GM23248 (cell line): ENCODE measurements at regions not wholly inside any gene's neighbourhood (a gene's known extent, or its start where the extent isn't known, plus 50 kb on each side); places are given as distances from the start of the nearest gene placed in this dataset.

Source experiments
- EZH2 ChIP-seq: fragments of 200-600 bp; sonication (generic); IDR thresholded peaks from 2 replicates; pipeline ENCODE4 v1.6.1; 2018; ENCODE audit warnings: antibody characterized with exemption, mild to moderate bottlenecking; ENCODE audit not compliant: insufficient read depth, poor library complexity, severe bottlenecking
- EZH2phosphoT487 ChIP-seq: fragments of 200-600 bp; sonication (generic); IDR thresholded peaks from 2 replicates; pipeline ENCODE4 v1.6.1; 2018; ENCODE audit warnings: antibody characterized with exemption, moderate library complexity, mild to moderate bottlenecking, low read depth; ENCODE audit not compliant: insufficient read depth

DNA sequence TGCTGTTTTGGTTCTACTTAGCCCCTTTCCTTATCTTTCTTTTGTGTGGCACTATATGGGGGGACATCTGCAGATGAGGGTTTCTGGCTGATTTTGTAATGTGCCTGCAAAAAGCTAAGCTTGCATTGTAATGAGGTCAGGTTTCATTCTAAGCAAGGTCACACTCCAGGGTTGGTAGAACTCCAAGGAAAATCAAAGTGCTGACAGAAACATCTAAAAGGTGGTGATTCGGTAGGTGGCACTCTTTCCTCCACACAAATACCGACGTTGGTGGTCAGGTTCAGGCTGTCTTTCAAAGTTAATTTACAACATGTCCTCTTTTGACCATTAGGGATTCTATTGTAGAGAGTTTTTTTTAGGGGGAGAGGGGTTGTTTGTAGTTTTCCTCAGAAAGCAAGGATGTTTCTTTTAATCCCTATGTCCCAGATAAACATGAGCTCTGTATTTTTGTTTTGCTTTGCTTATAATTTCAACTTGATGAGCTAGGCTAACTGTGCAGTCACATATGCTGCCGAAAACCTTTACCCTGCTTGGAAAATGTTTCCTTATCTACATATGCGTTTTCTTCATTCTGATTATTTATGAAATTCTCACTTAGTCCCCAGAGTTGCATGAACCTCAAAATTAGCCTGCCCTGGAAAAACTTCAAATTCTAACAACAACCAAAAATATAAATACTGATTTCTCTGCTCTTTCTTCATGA lies 434.2 kb downstream of the PPARGC1A start:
- TF ChIP-seq EZH2 (no peak), EZH2phosphoT487 (no peak)
